D341Med (cell line): ENCODE measurements at regions not wholly inside any gene's neighbourhood (a gene's known extent, or its start where the extent isn't known, plus 50 kb on each side); places are given as distances from the start of the nearest gene placed in this dataset.
"Not testable (repeated sequence)": the region's sequence is repeated elsewhere in the genome, so short reads cannot be mapped to it uniquely, and the experiment has no call there.

Source experiments
- DNase-seq: peaks from one replicate; pipeline ENCODE4 v3.0.0; 2012; ENCODE audit warnings: low spot score

DNA sequence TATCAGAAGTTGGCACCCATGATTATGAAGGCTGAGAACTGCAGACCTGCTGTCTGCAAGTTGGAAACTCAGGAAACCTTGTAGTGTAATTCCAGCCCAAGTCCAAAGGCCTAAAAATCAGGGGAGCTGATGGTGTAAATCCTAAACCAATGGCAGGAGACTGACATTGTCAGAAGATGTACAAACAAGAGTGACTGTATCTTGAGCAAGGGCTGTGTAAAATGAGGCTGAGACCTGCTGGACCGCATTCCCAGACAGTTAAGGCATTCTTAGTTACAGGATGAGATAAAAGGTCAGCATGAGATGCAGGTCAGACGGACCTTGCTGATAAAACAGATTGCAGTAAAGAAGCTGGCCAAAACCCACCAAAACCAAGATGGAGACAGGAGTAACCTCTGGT, 147.7 kb downstream of the COG6 start:
- DNase-seq = no peak

- DNase-seq = no peak
Observed at GRCh38 chr13:39803851-39804250, 148.4 kb downstream of the COG6 start.

GRCh38 chr13:39804332-39805210, 149.1 kb downstream of the COG6 start:
- no peak for DNase-seq

DNA sequence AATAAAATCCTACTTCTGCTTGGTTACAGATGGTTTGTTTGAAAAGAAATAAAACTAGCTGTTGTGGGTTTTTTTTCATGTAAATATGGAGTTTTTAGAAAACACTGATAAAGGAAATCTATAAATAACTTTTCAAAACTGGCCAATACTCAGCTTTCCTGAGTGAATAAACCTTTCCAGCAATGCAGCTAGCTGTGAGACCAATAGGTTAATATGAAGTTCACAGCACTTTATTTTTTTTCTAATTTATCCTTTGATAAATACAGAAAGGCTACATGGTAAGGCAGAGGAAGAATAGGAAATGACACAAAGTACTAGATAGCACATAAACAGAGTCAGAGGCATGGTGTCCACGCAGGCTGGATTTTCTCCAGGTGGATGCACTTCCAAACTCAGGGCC, 154.0 kb downstream of the COG6 start:
- DNase-seq = no peak

DNA sequence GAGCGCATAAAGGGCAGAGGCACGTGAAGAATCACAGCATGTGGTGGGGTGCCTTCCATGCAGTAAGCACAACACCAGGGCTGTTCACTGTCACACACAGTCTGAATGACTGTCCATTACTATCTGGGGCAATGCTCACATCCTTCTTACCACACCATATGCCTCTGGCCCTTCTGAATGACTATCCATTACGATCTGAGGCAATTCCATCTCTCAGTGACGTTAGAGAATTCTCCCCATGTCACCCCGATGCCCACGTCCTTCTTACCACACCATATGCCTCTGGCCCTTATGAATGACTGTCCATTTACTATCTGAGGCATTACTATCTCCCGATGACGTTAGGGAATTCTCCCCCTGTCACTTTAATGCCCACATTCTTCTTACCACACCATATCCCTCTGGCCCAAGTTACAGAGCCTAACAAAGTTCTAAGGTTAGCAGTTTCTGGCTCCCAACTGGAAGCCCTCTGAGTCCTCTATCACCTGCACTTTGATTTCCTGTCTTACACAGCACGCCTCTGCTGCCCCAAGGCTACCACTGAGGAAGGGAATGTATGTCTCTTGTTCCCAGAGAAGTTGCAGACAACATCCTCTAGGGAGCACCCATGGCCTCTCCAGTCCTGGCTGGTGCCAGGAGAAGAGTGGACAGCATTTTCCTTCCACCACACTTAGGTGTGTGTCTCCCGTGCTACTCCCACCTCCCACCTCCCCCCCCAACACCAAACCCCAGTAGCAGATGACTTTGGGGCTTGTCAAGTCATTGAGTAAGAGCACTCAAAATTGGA, 154.8 kb downstream of the COG6 start:
- DNase-seq = no peak

DNA sequence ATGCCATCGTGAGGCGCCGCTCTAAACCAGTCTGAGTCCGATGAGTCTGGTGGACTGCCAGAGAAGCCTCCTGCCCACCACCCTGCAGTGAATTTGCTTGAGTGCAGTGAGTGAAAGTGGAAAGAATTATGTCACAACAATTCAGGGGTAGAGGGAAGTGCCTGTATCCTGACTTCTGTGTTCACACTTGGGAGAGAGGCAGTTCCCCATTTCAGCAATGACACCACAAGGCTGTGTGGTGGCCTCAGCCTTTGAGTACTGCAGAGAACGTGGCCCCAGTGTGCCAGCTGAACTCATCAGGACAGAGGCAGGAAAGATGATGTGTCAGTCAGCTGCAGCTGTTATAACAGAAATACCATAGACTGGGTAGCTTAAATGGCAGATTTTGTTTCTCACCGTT, 155.6 kb downstream of the COG6 start:
- DNase-seq = no peak

GRCh38 chr13:39811696-39812095, 156.2 kb downstream of the COG6 start:
- DNase-seq = no peak

DNA sequence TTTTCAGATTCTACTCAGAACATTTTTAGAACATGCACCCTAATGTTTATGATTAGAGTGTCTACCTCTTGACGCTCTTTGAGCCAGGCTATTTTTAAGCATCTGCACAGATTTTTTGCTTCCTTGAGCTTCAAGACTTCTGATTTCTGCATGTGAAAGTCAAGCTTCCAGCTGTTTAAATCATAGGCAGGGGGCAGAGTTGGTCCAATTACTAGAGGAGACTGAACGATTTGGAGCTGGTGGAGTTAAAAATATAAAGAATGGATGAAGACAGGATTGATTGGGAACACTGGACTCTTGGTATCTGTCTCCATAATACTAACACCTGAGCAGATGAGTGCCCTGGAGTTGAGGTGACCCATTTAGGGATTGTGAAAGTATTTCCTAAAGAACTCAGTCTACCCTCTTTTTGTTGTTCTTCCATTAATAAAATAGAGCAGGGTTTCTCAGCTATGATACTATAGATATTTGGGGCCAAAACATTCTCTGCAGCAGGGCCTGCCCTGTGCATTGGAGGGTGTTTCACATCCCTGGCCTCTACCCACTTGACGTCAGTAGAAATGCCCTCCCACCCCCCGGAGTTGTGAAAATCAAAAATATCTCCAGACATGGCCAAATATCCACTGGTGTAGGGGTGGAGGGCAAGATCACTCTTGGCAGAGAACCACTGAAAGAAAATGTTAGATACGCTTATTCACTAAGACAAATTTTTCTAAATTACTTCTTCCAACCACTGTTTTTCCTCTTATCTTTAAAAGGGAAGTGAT, 160.1 kb downstream of the COG6 start:
- DNase-seq = no peak

- no peak for DNase-seq
Observed at GRCh38 chr13:39816936-39817335, 161.5 kb downstream of the COG6 start.

DNA sequence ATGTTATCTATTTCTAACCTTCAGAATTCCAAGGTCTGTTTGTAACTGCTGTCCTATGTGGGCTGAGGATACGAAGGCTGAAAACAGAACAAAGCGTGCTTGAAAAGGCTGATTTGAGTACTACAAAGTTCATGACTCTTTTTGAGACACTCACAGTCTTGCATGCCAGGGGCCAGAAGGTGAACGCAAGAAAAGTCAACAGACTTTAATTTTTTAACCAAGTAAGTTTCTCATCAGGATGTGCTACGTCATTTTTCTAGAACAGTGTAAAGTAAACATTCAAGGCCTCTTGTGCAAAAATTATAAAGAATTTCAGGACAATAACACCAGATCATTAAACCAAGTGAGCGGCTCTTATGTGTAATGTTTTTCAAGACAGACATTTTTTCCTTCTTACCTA, 163.5 kb downstream of the COG6 start:
- no peak for DNase-seq

- DNase-seq = no peak
Observed at GRCh38 chr13:39820606-39821005, 165.1 kb downstream of the COG6 start.

GRCh38 chr13:39821977-39822376, 166.5 kb downstream of the COG6 start:
- no peak for DNase-seq

- no peak for DNase-seq
Observed at GRCh38 chr13:39822437-39822836, 167.0 kb downstream of the COG6 start.

DNA sequence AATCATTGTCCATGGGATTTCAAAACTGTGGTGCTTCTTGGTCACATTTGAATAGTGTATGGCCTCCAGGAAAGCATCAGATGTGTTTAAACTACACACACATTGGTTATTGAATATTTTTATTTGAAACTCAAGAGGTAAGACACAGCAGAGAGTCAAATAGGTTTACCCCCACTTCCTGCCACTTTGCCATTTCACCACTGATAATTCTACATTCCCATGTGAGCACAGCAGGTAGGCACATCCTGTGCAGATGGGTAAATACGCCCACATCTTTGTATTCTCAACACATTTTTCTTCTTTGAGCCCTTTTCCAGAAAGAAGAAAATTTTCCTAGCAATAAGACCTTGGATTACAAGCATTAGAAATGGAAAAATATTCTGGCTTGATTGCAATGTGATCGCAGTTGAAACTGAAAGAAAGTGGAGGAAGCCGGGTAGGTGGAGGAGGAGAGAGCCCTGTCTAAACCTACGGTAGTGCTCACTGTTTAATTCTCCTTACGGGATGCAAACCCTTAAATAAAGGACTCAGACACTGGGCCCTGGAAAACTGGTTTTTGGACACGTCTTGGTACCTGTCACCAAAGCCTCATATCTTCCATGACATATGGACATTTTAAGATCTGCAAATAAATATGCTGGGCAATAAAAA, 167.7 kb downstream of the COG6 start:
- no peak for DNase-seq

DNA sequence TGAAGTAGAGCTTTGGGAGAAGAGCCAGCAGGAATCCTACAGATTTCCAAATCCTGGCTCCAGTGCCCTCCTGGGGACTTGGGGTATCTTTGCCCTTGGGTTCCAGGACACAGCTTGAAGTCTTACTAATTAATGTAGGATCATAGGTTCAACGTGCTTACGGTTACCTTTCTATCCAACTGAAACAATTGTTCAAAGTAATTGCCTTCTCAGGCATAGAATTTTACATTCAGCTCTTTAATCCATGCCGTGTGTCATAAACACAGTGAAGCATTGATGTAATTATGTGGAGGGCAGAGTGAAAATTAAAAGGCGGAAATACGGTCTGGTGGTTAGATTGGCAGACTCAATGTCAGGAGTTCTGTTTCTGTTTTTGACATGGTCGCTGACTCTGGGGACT, 170.4 kb downstream of the COG6 start:
- no peak for DNase-seq

DNA sequence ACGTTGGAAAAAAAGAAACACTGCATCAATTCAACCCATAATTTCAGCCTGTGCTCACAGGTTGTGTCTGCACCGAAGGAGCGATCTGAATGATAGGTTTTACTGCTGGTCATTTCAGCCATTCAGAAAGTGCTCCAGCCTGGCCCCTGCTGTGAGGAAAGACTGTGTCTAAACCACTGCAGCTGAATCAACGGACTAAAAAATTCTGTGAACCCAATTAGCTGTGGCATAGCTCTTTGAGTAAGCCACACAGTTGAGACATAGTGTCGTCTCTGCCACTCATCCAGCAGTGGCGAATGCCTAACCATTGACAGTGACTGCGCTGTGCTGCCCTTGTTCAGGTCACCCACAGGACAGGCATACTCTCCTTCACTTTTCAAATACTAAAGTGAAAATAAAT, 179.8 kb downstream of the COG6 start:
- DNase-seq = no peak

GRCh38 chr13:39836038-39836437, 180.6 kb downstream of the COG6 start:
- no peak for DNase-seq

- DNase-seq = not testable (repeated sequence)
Observed at GRCh38 chr13:39837866-39838265, 182.4 kb downstream of the COG6 start.

DNA sequence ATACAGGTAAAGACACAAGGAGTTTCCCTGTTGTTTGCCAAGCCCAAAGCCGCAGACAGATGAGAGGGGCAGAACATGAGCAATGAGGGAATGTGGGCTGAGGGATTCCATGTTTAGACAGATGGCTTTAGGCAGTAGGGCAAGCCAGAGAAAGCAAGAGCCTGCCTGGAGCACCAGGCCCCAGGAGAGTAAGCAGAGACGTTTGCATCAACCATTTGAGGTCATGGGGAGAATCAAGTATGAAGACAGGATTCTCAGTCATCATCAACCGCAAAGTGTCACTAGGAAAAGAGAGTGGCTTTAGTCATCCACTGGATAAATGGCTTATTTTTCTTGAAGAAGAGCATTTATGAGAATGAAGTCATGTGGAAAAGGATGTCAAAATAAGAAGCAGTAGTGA, 184.7 kb downstream of the COG6 start:
- DNase-seq = no peak

DNA sequence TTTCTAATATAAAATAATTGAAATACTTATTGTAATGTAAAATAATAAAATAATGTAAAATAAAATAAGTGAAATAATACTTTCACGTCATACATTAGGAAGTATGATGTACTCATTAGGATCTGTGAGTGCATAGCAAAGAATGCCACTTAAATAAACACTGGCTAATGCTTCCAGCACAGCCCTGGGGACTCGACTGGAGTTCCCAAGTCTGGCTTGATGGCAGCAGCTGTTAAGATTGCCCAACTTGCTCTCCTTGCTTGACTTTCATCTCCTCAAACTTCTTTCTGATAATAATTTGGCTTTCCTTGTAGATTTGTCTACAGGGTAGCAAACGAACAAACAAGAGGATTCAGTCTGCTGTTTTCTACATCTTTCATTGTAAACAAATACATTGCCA, 191.9 kb downstream of the COG6 start:
- no peak for DNase-seq

- no peak for DNase-seq
Observed at GRCh38 chr13:39855236-39855635, 199.8 kb downstream of the COG6 start.

- DNase-seq = no peak
Observed at GRCh38 chr13:39856714-39857113, 201.3 kb downstream of the COG6 start.
